ENCODE measurements at regions not wholly inside any gene's neighbourhood (a gene's known extent, or its start where the extent isn't known, plus 50 kb on each side); places are given as distances from the start of the nearest gene placed in this dataset.
A peak's percentile ranks its signal among the peaks of the same experiment; 100 is the strongest.

DNA sequence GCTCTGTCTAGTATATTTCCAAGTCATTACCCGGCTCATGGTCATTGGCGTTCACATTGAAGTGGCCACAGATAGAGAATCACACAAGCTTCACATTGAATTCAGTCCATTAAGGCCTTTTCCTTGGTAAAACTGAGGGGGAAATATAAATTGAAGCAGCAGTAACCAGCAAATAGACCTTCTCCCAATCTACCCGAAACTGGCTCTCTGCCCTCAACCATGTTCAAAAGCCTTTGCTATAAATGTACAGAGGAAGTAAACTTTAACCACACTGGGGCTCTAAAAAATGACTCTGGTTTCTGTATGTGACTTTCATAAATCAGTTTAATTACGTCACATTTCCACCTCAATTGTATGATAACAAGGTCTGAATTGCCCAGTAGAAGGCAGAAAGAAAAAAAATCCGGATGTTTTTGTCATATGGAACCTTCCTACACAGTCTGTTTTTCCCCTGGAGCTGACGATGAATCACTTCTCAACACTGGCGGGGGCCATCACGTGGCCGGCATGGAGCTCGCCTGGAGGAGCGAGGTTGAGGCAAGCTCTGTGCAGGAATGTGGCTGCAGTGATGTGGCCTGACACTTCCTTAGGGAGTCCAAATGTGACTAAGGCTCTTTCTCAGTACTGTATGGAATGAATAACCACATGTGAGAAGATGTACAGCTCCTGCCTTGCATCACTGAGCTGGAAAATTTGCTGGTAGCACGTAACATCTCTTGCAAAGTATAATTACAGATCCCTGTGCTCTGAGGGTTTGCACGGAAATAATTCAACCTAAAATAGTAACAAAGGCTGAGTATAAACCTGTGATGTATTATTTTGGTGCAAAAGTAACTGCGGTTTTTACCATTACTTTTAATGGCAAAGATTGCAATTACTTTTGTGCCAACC is 58.6 kb upstream of the SNX9 start (continued):
- TF ChIP-seq SMAD2 (IDR thresholded peaks at IDR 0.05; ENCODE audit: low read depth, low read length): no peak
- TF ChIP-seq MAFK (IDR thresholded peaks at IDR 0.05; ENCODE audit: low read length): no peak
- TF ChIP-seq GTF2E2 (tag; IDR thresholded peaks at IDR 0.05): no peak; the same call in 1 of the 2 replicates
- no peak for TF ChIP-seq GTF2F1 (IDR thresholded peaks at IDR 0.05; ENCODE audit: low read depth, low read length)
- TF ChIP-seq ZNF316 (IDR thresholded peaks at IDR 0.05): no peak
- no peak for TF ChIP-seq ZBED1 (IDR thresholded peaks at IDR 0.05)
- TF ChIP-seq PML (IDR thresholded peaks at IDR 0.05; ENCODE audit: low read length): no peak
- TF ChIP-seq, protein P1, sequence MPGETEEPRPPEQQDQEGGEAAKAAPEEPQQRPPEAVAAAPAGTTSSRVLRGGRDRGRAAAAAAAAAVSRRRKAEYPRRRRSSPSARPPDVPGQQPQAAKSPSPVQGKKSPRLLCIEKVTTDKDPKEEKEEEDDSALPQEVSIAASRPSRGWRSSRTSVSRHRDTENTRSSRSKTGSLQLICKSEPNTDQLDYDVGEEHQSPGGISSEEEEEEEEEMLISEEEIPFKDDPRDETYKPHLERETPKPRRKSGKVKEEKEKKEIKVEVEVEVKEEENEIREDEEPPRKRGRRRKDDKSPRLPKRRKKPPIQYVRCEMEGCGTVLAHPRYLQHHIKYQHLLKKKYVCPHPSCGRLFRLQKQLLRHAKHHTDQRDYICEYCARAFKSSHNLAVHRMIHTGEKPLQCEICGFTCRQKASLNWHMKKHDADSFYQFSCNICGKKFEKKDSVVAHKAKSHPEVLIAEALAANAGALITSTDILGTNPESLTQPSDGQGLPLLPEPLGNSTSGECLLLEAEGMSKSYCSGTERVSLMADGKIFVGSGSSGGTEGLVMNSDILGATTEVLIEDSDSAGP (CRISPR knock-in tag; IDR thresholded peaks at IDR 0.05): no peak
- no peak for TF ChIP-seq SIN3B (IDR thresholded peaks at IDR 0.05; ENCODE audit: low read depth)
- peak; percentile 66; the same call in 1 of the 2 replicates for TF ChIP-seq CREM (IDR thresholded peaks at IDR 0.05; ENCODE audit: low read depth)
- no peak for TF ChIP-seq HCFC1 (IDR thresholded peaks at IDR 0.05; ENCODE audit: low read depth, low read length)
- peak; percentile 84 for TF ChIP-seq SMARCE1 (IDR thresholded peaks at IDR 0.05)
- no peak for TF ChIP-seq SNRNP70 (optimal IDR thresholded peaks at IDR 0.05; ENCODE audit: low read depth, low read length)
- TF ChIP-seq MCM3 (IDR thresholded peaks at IDR 0.05): no peak
- no peak for TF ChIP-seq CBX8 (IDR thresholded peaks at IDR 0.05; ENCODE audit: borderline replicate concordance, extremely low read depth, low read depth, low read length, poor library complexity, severe bottlenecking)
- no peak for TF ChIP-seq XRCC3 (IDR thresholded peaks at IDR 0.05)
- TF ChIP-seq, protein P2, sequence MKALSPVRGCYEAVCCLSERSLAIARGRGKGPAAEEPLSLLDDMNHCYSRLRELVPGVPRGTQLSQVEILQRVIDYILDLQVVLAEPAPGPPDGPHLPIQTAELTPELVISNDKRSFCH (CRISPR knock-in tag; IDR thresholded peaks at IDR 0.05): no peak
- TF ChIP-seq, protein P2 (tag; IDR thresholded peaks at IDR 0.05): no peak
- TF ChIP-seq, protein P3, sequence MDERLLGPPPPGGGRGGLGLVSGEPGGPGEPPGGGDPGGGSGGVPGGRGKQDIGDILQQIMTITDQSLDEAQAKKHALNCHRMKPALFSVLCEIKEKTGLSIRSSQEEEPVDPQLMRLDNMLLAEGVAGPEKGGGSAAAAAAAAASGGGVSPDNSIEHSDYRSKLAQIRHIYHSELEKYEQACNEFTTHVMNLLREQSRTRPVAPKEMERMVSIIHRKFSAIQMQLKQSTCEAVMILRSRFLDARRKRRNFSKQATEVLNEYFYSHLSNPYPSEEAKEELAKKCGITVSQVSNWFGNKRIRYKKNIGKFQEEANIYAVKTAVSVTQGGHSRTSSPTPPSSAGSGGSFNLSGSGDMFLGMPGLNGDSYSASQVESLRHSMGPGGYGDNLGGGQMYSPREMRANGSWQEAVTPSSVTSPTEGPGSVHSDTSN (CRISPR knock-in tag; IDR thresholded peaks at IDR 0.05; ENCODE audit: low read depth): no peak
- TF ChIP-seq, protein P3 (tag; conservative IDR thresholded peaks at IDR 0.05; ENCODE audit: low read depth): peak; percentile 86
- TF ChIP-seq STAT5A (IDR thresholded peaks at IDR 0.05; ENCODE audit: borderline replicate concordance, low read length): no peak
- 0 out of 2 replicates have a peak, but pooled peaks have one; percentile 12 for TF ChIP-seq KLF6 (CRISPR knock-in tag; IDR thresholded peaks at IDR 0.05; ENCODE audit: borderline replicate concordance)
- TF ChIP-seq ZNF785 (CRISPR knock-in tag; IDR thresholded peaks at IDR 0.05): no peak
- no peak for TF ChIP-seq ZNF75A (CRISPR knock-in tag; IDR thresholded peaks at IDR 0.05)
- TF ChIP-seq ZNF717 (CRISPR knock-in tag; IDR thresholded peaks at IDR 0.05): no peak
- no peak for TF ChIP-seq HSF4 (CRISPR knock-in tag; IDR thresholded peaks at IDR 0.05; ENCODE audit: borderline replicate concordance)
- TF ChIP-seq MAFG (tag; conservative IDR thresholded peaks at IDR 0.05): no peak
- TF ChIP-seq BACH1 (tag; IDR thresholded peaks at IDR 0.05): peak; percentile 59; the same call in 1 of the 2 replicates

Measured in K562 (cell line).